ENCODE measurements at regions not wholly inside any gene's neighbourhood (a gene's known extent, or its start where the extent isn't known, plus 50 kb on each side); places are given as distances from the start of the nearest gene placed in this dataset.

DNA sequence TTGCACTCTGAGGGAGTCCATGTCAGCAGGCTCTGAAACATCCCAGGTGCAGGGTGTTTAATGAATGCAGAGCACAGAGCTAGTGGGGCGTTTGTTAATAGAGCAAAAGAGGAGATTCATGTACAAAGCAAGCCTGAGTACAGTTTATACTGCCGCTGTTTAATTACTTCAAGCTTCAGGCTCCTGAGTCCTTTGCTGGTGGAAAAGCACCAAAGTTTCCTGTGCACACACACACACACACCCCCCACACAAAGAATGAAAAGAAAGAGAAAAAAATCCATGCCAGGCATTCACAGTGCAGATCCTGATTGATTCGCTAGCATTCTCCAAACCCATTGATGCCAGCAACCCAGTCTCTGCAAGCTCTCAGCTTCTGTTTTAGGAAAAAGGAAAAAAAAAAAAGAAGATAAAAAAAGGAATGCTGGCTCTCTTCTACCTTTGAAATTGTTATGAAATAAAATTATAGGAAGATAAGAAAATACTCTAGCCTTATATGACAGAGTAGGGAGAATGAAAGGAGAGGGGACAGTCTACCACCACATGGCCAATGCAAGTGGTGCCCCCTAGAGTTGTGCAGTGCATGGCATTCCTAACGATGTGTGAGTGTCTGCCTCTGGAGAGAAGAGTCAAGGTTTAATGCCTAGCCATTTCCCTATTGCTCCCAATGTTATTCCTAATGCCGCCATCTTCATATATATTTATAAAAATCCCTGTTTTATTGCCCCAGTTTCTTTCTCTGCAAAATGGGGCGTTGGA, 216.5 kb downstream of the TMEM114 start:
- DNase-seq = no peak

DNA sequence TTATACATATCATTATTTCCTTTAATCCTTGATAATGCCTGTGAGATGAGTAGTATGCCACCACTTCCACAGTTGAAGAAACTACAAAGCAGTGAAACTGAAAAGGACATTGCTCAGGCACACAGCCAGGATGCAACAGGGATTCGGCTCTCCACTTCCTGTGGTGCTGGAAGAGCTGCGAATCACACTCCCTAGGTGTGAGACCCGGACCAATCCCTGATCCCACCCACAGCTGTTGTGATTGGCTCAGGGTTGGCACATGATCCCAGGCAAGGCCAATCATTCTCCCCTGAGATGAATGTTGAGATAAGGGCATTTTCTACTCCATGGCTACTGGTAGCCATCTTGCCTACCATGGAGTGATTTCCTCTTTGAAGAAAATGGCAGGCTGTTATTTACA, 218.2 kb downstream of the TMEM114 start:
- no peak for DNase-seq

DNA sequence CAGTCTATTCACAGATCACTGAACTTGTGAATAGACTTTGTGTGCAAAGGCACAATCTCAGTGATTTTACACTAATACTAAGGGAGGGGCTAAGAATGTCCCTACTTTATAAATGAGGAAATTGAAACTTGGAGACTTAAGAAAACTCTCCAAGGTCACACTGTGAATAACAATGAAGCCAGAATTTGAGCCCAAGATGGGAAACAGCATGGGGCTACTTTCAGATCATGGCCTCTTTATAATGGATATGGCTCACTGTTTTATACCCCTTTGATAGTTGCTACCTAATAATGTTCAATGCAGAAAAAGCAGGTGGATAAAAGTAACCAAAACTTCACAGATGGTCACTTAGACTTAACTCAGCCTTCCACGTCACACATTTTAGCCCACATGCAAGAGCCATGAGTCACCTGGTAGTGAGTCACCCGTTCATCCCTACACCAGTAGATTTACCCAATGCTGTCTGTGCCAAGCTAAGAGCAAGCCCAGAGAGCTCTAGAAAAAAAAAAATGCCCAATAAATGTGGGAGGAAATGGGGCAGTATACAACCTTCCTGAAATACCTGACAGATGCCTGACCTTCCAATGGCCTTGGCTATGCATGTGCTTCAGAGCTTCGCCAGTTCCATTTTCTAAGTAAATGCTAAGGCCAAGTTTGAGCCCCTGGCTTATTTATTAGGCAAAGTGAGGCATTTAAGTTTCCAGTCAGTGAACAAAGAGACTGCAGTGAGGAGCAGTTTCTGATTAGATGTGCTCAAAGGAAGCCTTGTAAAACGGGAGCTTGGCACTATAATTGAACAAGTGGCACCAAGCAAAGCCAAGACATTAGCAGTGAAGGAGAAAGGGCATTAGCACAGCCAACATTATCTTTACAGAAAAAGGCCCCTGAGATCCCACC, 219.7 kb downstream of the TMEM114 start:
- no peak for DNase-seq

DNA sequence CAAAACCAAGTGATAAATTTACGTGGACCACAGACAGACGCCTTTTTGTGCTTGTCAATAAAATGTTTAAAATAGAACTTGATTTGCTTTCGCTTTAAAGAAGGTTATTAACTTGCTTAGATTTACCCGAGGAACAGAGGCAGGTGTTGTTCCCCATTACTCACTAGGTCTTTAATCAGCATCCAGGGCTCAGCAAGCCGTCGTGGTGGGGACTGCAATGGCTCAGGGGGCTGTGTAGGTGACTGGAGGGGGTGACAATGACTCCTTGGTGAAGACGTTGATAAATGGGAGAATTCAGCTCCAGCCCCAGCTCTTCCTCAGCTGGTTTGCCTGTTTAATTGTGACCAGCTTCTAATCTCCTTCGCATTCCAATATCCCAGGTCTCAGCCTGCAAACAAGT, 231.4 kb downstream of the TMEM114 start:
- no peak for DNase-seq

DNA sequence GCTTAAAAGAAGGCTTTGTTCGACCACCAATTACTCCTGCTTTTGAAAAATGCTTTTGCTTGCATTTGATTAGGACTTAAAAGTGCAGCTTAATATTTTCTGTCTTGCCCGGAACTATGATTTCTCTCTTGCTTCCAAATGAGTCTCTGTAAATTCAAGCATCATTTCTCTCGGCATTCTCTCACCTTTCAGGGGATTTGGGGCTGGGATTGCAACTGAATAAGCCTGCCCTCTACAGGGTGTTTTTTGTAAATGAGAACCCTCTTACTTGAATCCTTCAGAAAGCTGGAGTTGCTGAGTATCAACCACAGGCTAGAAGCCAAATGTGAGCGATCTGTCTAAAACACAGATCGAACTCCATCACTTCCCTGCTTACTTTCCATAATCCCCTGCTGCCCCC, 234.6 kb downstream of the TMEM114 start:
- no peak for DNase-seq

DNA sequence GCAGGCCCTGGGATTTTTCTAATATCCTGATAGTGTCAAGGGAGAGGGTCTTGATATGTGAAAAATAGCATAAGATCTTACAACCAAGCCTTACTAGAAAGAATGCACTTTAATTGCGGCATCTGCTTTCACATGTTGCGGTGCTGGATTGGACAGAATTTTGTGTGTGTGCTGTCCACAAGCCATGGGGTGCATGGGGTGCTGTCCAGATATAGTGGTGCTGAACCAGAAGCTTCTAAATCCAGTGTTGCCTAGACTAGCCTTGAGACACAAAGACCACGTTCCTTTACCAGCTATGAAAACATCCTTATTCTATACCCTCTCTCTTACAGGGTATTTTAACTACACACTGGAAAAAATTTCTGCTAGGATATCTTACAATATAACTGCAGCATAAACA, 244.0 kb downstream of the TMEM114 start:
- DNase-seq = no peak

DNA sequence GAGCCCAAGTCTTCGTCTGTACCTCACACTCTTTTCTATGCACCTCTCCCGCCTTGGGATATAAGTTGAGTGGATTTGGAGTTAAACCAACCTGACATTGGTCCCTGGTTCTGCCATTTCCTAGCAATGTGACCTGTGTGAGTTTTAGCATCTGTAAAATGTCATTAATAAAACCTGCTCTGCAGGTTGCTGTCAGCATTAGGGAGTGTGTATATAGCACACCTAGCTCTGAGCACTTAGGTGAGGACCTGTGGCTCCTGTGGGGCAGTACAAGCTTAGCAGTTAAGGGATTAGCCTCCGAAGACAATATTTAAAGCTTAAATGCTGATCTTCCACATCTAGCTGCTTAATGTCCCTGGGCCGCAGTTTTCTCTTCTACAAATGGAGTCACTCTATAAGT, 248.0 kb downstream of the TMEM114 start:
- no peak for DNase-seq

DNA sequence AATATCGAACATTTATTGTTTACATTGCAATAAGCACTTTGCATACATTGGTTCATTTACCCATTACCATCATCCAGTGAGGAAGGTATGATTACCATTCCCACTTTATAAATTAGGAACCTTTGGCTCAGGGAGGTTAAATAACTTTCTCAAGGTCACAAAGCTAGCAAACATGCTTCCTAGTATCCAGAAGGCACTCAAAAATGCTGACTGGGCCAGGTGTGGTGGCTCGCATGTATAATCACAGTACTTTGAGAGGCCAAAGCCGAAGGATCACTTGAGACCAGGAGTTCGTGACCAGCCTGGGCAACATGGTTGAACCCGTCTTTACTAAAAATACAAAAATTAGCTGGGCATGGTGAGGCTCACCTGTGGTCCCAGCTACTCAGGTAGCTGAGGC, 259.6 kb downstream of the TMEM114 start:
- no peak for DNase-seq

DNA sequence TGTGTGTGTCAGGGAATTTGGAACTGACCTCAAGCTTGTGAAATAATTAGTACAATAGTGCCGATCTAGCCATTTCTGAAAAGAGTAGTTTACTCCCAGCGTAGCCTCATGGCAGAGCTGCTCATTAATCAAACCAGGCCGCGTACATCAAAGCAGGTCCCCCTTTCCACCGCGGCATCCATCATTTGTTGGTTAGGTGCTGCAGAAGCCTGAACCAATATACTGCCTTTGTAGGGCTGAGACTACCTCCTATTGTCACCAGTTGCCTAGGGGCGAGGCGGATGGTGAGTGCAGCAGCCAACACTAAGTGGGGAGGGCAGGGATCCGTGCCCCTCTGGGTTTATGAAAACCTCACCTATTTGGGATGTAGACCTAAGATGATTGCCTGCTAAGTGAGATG, 264.1 kb downstream of the TMEM114 start:
- no peak for DNase-seq

DNA sequence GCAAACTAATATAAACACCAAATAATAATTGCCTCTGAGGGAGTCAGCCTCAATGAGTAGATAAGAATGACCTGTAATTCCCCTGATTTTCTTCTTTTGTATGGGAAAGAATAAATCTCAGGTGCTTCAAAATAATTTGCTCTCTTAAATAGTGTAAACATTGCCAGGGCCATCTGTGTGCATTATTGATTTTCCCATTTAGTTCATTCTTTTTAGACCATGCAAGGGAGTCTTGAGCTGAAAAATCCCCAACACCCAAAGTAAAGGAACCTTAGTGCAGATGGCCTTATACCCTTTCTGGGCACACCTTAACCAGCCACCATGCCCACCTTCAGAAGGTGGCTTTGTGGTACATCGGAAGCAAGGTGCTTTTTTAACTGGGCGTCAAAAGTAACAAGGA, 267.2 kb downstream of the TMEM114 start:
- no peak for DNase-seq

DNA sequence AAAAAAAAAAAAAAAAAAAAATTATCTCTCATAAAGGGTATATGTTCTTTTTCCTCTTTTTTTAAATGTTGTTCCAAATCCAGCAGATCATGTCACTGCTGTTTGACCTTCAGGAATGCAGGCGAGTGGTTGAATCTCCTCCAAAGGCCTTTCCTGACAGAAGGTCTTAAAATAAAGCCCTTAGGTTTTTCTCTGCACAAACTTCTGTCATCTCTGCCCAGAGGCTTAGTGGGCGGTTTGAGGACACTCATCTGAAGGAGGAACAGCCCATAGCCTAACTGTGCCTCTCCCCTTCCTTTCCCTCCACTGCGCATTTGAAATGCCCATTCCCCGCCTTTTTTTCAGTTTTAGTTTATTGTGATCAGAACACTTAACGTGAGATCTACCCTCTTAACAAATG, 270.2 kb downstream of the TMEM114 start:
- DNase-seq = no peak

DNA sequence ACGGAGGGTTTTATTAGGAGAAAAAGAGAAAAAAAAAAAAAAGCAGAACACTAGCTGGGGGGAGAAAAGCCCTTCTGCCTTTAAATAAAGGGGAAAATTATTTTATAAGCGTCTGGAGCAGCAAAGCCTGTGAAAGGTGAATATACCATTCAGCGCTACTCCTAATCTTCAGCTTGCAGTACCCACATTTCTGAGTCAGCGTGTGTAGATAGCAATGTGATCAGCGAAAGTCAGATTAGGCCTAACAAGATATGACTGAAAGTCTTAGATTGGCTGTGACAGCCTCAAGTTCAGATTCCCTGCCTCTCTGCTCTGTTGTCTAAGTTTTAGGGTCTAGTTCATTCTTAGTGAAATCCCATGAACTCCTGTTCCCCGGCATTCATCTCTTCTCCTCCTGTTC, 279.5 kb downstream of the TMEM114 start:
- no peak for DNase-seq

DNA sequence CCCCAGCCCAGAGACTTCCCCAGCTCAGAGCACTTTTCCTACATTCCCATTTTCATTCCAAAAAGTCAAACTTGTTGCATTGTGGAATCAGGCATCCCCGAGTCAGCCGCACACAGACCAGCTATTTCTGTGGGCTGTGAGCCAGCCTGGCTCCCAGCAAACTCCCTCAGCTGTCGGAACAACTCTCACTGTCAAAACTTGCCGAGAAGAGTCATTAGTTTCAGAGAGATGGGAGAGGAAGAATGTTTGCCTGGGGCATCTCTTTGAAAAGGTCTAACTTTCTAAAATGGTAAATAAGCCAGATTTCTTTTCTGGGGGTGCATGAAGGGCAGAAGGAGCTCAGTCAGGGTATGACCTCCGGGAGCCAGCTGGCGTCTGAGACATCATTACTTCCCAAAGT, 280.0 kb downstream of the TMEM114 start:
- no peak for DNase-seq

DNA sequence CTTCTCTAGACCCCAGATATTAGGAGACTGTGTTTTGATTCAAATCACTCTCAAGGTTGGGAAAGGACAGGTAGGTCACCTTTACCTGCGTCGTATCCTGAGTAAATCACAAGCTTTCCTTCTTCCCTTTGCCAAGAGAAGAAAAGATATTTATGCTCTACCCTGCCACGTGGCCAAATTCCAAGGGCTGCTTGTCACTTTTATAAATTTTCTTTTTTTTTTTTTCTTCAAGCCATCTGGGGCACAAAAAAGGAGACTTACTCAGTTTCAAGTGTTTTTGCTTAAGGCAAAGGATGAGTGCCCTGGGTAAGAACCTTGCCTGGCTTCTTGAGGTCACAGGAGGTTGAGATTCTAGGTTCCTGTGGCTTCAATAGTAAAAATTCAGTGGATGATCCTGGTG, 285.1 kb downstream of the TMEM114 start:
- no peak for DNase-seq

DNA sequence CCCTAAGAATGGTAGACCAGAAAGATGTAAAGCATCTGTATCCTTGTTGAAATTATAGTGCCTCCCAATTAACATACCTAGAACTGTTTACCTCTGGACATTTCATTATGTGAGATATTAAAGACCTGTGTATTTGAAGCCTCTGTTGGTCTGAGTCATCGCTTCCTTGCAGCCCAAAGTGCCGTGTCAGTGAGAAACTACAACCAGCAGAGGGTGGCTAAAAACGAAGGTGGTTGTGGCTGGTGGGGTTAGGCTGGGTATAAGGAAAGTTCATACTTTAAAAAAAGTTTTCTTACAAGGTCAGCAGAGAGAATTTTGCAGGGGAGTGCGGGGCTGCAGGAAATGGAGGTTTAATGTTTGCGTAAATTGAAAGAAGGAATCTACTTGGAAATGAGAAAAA, 290.7 kb downstream of the TMEM114 start:
- DNase-seq = no peak

DNA sequence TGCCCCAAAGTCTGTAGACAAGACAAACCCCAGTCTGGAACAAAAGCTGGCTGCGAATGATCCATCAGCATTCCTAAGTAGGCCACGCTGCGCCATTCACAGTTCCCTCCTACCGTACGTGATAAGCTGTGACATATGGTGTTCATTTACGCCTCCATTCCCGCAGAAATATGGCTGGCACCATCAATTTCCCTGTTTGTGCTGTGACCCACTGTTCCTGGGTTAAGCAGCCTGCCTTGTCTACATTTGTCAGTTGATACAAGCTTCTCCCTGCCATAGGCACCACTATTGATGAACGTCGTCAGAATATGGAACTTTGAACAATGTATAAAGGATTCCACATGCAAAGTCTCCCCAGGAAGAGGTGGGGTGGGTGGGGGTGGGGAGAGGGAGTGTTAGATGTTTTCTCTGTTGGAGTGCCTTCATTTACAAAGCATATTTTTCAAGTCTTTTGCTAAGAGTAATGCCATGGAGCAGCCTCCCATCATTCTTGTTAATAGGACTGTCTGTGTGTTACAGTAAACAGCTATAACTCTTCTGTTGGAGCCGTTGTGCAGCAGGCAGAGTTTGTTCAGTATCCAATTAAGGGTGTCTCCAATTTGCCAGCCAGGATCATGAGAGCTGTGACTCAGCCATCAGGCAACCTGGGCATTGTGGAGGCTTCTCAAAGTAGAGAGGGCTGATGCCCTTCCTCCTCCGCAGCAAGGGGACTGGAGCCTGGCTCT, 294.6 kb downstream of the TMEM114 start:
- DNase-seq = no peak

DNA sequence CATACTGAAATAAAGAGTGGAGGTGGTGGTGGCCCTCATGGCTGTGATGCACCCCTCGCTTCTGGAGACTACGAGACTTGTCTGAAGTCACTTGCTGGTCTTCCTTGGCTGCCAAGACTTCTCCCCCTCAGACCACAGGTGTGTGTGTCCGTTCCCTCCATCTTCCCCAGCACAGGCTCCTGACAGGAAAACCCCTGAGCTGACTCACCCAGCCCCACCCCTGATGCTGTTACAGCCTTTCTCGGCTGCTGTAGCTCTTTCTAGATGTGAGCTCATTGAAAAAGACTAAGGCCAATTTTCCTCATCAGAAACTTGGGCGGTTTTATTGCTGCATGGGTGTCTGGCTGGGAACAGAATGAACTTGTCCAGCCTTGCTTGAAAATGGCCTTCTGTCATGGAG, 296.9 kb downstream of the TMEM114 start:
- no peak for DNase-seq

DNA sequence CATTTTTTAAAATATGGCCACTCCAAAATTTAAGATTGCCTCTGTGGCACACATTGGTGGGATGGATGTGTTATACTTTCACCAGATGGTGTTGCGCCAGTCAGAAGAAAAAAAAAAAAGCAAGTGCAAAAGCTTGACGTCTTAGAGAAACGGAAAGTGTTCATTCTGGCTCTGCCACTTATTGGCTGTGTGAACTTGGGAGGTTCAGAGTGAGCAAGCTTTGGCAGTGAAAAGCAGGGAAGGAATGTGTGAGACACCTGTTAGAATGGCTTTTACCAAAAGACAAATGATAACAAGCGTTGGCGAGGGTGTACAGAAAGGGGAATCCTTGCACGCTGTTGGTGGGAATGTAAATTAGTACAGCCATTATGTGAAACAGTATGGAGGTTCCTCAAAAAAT, 298.0 kb downstream of the TMEM114 start:
- DNase-seq = no peak

DNA sequence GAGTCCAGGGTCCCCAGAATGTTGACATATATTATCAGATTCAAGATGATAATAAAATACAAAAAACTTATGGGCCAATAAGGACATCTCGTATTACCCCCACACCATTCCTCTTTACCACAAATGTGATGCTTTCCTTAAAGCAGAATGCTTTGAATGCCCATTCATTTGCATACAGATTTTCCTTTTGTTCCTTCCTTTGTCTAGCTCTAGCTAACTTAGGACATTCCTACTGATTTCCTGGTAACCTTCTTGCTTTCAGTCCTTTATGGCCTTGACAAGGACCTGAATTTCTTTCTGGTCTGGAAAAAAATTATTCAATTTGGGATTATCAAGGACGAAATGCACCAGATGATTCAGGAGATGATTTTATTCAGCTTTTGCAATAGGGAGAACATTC, 304.0 kb downstream of the TMEM114 start:
- DNase-seq = no peak

DNA sequence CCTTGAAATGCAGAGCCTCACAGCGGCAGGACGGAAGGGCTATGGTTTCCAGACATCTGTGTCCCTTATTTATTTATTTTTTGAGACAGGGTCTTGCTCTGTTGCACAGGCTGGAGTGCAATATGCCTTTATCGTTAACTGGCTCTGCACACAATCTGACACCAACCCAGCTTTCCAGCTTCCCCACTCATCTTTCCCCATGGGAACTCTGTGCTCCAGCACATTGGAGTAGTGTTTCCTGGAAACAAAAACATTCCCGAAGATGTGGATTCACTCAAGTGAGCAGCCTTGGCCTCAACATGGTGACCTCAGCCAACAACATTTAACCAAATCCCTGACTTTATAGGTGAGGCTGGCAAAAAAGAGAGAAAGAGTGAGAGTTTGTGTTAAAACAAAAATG, 307.1 kb downstream of the TMEM114 start:
- no peak for DNase-seq

DNA sequence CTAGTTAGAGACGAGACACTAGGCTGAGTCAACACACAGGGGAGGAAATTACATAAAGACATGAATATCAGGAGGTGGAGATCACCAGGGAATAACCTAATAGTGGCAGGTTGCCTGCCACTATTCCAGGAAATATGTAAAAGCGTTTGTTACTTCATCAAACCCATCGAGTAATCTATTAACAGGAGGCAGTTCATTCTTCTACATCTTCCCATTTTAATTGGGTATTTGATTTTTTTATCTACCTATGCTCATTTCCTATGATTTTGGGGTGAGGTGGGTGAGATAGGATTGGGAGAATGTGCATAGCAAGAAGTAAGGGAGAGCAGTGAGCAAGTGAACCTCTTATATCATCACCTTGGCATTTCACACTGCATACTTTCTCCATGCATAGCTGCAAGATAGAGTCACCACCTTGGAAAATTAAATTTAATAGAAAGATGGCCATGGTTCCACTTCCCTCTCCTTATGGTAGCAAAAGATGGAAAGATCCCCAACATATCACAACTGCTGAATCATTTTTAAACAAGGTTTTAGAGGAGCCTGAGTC, 312.2 kb downstream of the TMEM114 start:
- no peak for DNase-seq

DNA sequence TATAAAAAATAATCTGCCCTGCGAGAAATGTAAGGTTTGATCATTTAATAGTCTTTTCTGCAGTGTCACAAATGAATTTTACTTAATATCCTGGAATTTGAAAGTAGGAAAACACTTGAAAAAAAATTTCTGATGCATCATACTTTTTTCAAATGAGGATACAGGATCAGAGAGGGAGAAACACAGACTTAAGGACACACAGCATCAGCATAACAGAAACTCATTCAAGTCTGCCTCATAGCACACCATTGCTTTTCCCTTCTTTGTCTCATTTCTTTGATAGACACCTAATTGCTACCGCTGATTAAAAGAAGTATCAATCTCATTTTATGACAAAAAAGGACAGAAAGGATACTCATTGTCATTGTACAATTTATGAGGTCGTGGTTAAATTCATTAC, 319.0 kb downstream of the TMEM114 start:
- DNase-seq = no peak

DNA sequence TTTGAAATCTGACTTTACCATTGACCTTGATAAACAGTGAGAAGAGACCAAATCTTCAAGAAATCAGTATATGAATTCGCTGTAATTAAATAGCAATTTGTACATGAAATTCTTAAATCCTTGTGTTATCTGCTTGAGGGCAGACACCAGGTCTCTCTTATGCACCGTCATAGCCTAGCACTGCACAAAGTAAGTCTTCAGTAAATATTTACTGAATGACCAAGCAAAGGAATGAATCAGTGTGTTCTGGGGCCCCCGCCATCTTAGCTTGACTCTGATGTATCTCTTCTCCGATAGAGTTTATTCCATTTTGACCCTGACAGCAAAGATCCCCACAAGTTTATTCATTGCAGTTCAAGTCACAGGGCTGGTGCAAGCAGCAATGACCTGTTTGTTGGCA, 328.0 kb downstream of the TMEM114 start:
- no peak for DNase-seq

DNA sequence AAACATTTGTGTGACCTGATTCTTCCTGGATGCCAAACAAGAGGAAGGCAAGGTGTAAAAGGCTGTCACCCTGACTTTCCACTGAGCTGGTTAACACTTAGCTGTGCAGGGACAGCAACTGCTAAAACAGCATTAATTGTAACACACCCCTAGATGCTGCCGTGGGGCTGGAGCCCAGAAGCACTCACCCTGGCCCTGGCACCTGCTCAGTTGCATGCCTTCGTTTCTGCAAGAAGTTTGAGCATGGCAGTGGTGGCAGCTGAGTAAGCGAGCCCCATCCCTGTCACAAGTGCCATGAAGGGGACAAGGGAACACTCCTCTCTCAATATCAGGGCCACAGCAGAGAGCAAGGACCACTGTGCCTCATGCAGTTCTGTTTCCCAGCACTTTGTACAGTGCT, 330.2 kb downstream of the TMEM114 start:
- DNase-seq = no peak
